GM12875 (cell line): ENCODE measurements at regions not wholly inside any gene's neighbourhood (a gene's known extent, or its start where the extent isn't known, plus 50 kb on each side); places are given as distances from the start of the nearest gene placed in this dataset.

Experiments used
- H3K4me3 ChIP-seq: one replicate; pipeline ENCODE4 v1.5.1; 2011; ENCODE audit warnings: low read depth, low read length, control low read depth
- TF ChIP-seq, protein P1 (sequence below): IDR thresholded peaks from 2 replicates; pipeline ENCODE4 v1.5.1; 2011; ENCODE audit warnings: low read depth, mild to moderate bottlenecking, control low read depth, inconsistent platforms, low read length, moderate library complexity, borderline replicate concordance; ENCODE audit not compliant: insufficient read depth

DNA sequence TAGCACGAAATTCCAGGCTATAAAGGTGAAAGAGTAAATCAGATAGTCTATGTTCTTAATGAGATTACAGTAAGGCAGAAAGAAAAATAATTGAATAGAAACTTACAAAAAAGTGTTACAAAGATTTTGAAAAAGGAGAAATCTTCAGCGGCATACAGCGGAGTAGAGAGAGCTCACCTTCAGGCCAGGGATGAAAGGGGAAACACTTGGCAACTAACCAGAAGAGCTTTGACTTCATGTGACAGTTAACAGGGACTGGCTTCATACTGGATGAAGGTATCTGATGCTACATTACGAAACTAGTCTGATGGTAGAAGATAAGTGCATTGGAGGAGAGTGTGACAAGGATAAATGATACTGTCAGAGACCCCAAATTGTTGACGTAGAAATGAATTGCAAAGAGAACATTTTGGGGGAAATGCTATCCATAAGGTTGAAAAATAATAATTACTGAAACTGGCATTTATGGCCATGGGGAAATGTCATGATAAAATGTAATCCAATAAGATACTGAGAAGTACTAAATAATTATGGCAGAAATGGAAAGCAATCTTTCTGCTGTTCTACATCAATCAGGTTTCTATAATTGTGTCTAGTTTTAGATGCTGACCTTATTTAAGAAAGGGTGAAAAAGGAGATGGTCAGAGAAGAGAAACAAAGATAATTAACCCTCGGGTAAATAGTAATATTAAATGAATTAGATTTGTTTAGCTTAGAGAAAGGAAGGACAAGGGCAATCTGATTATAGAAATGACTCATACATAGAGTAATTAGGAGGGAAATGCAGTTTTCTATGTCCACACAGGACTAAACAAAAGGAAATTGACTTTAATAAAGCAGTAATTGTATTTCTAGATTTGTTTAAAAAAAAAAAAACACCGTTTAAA, 808.7 kb downstream of the NCAM2 start:
- H3K4me3 ChIP-seq, result no peak overlapping the region
- TF ChIP-seq, protein P1, sequence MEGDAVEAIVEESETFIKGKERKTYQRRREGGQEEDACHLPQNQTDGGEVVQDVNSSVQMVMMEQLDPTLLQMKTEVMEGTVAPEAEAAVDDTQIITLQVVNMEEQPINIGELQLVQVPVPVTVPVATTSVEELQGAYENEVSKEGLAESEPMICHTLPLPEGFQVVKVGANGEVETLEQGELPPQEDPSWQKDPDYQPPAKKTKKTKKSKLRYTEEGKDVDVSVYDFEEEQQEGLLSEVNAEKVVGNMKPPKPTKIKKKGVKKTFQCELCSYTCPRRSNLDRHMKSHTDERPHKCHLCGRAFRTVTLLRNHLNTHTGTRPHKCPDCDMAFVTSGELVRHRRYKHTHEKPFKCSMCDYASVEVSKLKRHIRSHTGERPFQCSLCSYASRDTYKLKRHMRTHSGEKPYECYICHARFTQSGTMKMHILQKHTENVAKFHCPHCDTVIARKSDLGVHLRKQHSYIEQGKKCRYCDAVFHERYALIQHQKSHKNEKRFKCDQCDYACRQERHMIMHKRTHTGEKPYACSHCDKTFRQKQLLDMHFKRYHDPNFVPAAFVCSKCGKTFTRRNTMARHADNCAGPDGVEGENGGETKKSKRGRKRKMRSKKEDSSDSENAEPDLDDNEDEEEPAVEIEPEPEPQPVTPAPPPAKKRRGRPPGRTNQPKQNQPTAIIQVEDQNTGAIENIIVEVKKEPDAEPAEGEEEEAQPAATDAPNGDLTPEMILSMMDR, result no peak

DNA sequence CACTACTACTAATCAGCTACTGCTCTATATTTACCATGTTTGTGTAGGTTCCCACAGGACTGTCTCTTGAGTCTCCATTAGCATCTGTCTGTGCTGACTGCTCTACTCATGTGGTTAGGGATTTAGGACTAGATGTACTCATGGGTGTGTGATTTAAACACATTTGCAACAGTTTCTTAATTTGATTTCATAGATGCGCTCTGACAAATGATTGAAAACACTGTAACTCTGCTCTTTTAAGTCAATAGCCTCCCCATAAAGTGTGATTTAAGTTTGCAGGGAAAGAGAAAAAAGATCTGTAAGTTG, 809.3 kb downstream of the NCAM2 start:
- TF ChIP-seq, protein P1, result no peak
- H3K4me3 ChIP-seq, result no peak overlapping the region

DNA sequence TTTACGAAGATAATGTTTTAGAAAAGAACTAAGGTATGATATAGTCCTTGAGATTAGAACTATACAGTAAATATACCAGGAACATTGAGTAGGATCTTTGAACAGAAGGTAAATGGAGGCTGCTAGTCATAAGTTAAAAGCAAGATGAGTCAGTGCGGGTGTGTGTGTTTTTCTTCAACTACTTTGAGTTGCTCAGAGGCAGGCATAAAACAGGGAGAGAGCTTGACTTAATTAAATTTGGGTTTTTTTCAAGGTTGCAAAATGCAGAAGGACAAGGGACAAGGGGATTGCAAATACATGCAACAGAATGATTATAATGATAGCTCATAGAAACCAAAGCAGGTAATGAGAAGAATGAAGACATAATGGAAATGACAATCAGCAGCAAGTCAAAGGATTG, 815.1 kb downstream of the NCAM2 start:
- no peak overlapping the region for H3K4me3 ChIP-seq
- TF ChIP-seq, protein P1, result no peak

DNA sequence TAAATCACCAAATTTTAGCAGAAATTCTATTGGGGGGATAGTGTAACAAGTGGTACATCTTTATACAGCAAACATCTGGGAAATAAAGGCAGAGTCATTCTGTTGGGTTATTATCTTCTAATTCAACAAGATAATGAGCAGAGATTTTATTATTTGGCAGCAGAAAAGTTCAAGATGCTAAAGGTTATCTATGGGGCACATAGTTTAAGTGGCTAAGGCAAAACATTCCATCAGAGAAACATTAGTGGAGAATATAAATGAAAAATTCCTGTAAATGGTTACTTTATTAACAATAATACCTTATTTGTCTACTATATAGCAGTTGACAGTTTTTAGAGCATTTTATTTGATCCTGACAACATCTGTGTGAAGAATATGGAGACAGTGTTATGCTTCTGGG, 815.7 kb downstream of the NCAM2 start:
- no peak overlapping the region for H3K4me3 ChIP-seq
- TF ChIP-seq, protein P1, result no peak

DNA sequence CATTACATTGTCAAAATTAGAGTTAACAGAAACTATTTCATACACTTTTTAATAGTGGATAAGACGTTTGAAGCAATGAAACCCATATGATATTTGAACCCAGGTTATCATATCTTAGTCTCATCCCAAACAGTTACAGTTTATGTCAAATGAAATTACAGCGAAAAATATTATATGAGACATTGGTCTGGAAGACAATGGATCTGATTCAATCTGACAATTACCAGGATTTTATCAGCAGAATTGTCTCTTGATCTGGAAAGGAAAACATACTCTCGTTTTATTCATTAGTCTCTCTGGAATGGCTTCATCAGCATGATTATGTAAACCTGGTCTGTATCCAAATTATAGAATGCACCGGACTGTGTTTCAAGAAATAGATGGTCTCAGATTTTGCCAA, 818.6 kb downstream of the NCAM2 start:
- H3K4me3 ChIP-seq, result no peak overlapping the region
- TF ChIP-seq, protein P1, result no peak

DNA sequence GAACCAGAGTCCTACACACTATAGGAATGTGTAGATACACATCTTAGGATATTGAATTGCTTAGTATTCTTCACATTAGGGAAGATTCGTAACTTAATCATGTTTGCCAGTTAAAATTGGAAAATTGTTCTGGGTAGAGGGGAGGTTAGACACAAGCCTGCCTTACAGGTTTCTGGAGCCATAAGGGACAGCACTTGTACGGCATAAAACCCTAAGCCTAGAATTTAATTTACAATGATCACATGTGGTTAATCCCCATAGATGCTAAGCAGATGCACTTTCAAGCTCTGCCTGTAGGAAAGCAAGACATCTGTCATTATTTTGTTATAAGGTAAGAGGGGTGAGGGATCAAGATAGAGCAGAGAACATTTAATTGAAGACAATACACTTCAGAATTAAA, 820.7 kb downstream of the NCAM2 start:
- TF ChIP-seq, protein P1, result no peak
- H3K4me3 ChIP-seq, result no peak overlapping the region

DNA sequence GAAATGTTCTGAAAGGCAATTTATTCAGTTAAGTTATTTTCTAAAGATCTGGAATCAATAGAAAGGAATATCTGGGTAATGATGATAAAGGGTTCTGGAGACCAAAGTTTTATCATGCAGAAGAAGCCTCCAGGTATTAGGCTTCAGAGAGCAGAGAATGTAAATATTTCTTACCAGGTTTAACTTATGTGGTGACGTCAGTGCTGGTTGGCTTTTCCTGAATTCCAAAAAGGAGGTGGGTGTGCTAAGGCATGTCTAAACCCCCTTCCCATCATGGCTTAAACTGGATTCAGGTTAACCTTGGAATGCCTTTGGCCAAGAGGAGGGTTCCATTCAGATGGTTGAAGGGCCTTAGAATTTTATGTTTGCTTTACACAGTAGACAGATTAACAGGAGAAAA, 829.9 kb downstream of the NCAM2 start:
- TF ChIP-seq, protein P1, result no peak
- no peak overlapping the region for H3K4me3 ChIP-seq
